Fibroblast of skin of scalp (primary cell): ENCODE measurements at regions not wholly inside any gene's neighbourhood (a gene's known extent, or its start where the extent isn't known, plus 50 kb on each side); places are given as distances from the start of the nearest gene placed in this dataset.
A peak's percentile ranks its signal among the peaks of the same experiment; 100 is the strongest.
"Not testable (repeated sequence)": the region's sequence is repeated elsewhere in the genome, so short reads cannot be mapped to it uniquely, and the experiment has no call there.

ENCODE experiments used
- DNase-seq: peaks from one replicate; pipeline ENCODE4 v3.0.0-alpha.2; 2013

DNA sequence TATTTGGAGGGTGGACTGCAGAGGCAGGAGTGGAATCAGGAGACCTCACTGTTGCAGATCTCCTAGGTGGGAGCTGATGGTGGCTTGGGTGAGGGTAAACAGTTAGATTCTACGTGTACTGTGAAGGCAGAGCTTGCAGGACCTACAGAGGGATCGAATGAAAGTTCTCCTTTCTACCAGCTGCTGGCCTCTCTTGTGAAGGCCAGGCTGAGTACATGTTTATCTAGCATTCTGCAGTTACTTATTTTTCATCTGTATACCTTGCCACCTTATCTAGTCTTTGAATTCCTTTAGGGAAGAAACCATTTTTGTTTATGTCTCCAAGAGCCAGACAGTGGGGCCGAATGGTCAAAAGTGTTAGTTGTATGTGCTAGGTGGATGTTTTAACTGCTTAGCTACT is 57.6 kb downstream of the PTTG1 start:
- no peak for DNase-seq

GRCh38 chr5:160479926-160480325 is 58.3 kb downstream of the PTTG1 start:
- peak; percentile 82 for DNase-seq

GRCh38 chr5:160480652-160481051 is 59.0 kb downstream of the PTTG1 start:
- DNase-seq: no peak

DNA sequence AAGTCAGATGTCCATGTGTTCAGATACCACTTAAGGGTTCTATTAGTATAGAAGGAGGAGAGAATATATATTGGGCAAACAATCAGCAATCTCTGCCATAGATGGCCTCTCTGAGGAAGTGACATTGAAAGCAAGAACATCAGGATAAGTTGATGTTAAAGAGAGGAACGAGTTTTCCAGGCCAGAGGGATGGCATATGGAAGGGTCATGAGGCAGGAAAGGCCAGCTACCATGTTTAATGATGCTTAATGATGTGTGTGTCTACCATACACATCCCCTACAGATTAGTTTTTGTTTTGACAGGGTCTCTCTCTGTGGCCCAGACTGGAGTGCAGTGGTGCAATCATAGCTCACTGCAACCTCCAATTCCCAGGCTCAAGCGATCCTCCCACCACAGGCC is 63.0 kb downstream of the PTTG1 start:
- no peak for DNase-seq

GRCh38 chr5:160485364-160485969 is 63.8 kb downstream of the PTTG1 start:
- DNase-seq: no peak

DNA sequence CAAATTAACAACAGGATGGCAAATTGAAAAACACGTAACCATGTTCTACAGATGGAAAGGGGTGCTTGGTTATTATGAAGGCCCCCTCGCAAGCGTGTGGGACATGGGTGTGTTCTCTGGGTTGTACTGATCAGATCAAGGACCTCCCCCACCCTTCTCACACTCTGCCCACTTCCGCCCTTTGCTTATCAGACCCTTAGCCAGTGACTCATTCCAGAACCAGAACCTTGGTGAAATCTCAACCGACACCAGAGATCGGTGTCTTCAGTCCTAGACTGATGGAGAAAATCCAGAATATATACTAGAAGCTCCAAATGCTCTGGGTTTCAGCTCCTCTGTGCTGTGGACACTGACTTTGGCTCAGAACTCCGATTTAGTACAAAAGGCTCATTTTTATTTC is 64.9 kb downstream of the PTTG1 start:
- DNase-seq: no peak

- no peak for DNase-seq
Observed at GRCh38 chr5:160488394-160489325, 67.0 kb downstream of the PTTG1 start.

GRCh38 chr5:160491438-160491837 is 69.8 kb downstream of the PTTG1 start:
- no peak for DNase-seq

DNA sequence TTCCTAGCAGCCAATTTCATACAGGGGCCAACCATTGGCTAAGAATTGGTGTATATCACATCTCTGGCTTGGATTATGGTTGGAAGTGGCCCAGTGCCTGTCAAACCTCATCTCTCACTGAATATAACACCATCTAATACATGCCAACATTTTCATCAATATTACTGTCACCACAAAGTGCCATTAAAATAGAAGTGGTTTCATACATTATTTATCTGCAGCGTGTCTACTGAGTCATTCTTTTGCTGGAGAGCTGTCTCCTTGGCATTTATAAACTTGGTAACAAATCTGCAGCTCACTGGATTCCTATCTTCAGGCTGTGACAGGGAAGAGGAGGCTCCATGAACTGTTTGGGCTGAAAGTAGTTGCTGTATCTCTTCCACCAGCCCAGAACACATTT is 70.9 kb downstream of the PTTG1 start:
- no peak for DNase-seq

DNA sequence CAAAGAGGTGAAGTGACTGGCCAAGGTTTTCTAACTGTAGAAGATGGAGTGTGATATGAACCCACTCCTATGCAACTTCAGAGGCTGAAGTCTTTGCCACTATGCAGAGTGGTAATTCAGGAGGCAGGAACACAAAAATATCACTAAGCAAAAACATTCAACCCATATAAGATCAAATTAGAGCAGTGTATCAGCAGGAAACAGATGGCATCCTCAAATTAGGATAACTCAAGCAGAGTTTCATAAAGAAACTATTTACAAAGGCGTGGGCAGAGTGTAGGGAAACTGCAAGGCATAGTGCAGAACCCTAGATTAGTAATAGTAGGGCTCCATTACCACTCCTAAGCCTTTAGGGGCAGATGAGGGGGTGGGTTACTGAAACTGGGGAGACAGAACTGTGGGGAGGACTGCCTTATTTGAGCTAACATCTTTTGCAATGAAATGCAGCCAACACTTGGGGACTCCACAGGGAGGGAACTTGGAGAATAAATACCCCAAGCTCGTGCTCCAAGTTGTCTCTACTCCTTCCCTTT is 72.2 kb downstream of the PTTG1 start:
- DNase-seq: no peak

DNA sequence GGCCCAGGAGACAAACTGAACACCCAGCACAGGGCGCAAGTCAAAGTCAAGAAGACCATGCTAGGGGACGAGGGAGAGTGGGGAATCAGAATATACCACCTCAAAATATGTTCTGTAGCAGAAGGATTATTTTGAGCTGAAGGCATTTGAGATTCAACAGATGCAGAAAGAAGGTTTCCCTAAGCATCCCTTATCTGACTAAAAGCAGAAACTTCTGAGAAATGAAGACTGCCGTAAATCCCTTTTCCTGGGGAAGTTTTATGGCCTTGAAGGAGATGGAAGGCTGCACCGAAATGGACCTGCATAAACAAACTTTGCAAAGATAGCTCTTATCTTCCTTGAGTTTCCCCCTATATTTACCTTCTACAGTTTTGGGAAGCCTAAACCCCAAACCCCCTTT is 72.8 kb downstream of the PTTG1 start:
- DNase-seq: no peak

DNA sequence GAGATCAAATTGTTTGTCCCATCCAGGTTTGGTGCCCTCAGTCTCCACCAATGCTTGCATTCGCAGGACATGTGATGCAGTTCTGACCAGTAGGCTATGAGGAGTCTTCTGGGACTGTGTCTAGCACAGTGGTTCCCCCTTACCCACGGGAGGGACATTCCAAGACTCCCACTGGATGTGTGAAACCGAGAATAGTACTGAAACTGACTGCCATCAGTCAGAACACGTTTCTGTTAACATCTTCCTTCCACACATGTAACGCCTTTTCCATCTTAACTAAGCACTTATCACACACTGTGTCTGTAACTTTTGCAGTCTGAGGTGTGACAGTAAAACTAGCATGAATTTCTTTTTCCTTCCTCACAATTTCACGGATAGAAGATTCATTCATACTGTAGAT is 74.7 kb downstream of the PTTG1 start:
- DNase-seq: no peak

DNA sequence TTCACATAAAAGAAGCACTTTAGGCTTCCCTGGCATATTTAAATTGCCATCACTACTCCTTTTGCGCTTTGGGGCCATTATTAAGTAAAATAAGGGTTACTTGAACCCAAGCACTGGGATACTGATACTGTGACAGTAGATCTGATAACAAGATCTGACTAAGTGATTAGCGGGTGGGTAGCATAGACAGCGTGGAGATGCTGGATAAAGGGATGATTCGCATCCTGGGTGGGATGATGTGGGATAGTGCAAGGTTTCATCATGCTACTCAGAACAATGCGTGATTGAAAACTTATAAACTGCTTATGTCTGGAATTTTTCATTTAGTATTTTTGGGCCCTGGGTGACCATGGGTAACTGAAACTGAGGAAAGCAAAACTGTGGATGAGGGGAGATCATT is 75.1 kb downstream of the PTTG1 start:
- DNase-seq: peak; percentile 46

DNA sequence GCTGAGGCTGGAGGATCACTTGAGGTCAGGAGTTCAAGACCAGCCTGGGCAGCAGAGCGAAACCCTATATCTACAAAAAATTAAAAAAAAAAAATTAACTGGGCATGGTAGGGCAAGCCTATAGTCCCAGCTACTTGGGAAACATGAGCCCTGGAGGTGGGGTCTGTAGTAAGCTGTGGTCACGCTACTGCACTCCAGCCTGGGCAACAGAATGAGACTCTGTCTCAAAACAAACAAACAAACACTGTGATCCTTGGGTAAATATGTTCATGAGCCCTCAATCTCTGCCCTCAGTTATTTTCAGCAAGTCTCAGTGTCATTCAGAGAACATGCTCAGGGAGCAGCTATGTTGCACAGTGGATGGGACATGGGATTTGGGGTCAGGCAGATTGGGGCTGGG is 76.2 kb downstream of the PTTG1 start:
- DNase-seq: no peak

DNA sequence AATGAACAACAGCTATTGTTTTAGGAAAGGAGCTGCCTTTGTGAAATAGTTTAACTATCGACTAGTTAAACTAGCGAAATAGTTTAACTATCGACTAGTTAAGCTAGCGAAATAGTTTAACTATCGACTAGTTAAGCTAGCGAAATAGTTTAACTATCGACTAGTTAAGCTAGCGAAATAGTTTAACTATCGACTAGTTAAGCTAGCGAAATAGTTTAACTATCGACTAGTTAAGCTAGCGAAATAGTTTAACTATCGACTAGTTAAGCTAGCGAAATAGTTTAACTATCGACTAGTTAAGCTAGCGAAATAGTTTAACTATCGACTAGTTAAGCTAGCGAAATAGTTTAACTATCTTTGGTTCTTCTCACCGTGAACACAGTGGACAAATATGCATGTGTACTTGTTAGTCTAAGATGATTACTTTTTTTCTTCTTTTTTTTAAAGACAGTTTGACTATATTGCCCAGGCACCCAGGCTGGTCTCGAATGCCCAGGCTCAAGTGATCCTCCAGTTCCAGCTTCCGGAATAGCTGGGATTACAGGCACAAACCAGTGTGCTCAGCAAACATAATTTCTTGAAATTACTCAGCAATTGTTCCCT is 76.9 kb downstream of the PTTG1 start:
- not testable (repeated sequence) for DNase-seq

DNA sequence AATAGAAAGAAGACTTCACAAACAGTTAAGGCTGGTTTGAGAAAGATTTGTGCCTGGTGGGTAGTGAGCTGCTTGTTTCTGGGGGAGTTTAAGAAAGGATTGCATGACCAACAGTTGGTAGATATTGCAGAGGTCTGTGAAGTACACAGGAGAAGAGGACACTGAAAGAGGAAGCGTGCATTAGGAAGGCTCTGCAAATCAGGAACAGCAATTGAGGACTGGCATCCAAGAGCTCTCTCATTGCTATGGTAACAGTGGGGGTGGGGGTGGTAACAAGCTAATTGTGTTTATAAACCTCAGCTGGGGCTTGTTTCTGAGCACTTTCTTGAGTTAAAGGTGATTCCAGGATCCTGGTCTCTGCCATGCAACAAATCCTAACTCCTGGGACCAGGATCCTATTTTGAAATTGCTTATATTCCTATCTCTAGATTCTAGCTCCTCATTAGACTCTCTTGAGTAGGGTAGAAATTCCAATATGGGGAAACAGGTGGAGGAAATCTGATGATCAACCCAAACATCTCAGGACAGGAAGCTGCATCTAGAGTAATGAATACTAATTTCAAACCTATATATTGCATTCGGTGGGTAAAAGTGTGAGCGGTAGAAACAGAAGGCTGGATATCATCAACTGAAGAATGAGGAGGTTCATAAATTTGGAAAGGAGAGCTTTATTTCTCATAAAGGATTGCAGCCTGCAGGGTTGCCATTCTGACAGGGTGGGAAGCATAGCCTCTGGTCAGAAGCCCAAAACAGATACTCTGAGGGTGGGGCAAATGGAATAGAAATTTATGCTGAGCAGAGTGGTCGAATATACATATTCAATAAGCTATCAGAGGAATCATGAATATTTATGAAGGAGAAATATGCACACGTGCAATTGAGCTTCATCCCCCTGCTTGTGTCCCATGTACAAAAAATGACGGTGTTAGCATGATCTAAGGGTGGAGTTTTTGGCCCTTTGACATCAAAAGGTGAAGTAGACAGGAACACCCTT is 79.4 kb downstream of the PTTG1 start:
- no peak for DNase-seq

GRCh38 chr5:160504906-160505305 is 83.3 kb downstream of the PTTG1 start:
- no peak for DNase-seq

- peak; percentile 56 for DNase-seq
Observed at GRCh38 chr5:160506006-160507004, 84.7 kb downstream of the PTTG1 start.

DNA sequence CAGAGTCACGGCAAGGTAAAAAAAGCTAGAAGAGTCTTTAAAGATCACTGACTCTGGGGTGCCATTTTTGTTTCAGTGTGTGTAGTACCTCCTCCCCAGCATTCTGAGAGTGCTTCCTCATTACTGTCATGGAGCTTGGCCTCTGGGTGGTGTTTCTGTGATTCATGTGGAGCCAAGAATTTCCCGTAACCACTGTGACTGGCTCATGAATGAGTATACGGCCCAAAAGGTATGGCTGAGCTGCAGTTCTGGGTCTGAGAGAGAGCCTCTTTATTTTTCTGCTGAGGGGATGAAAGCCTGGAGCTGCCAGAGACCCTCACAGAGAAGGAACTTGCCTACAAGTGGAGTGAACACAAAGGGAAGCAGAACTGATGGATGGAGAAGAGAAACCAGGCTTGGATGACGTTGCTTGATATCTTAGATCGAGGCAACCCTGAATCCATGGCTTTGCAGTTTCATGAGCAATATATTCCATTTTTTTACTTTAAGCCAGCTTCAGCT is 85.6 kb downstream of the PTTG1 start:
- DNase-seq: peak; percentile 61

GRCh38 chr5:160508780-160509361 is 87.2 kb downstream of the PTTG1 start:
- DNase-seq: peak; percentile 87
